ENCODE measurements at regions not wholly inside any gene's neighbourhood (a gene's known extent, or its start where the extent isn't known, plus 50 kb on each side); places are given as distances from the start of the nearest gene placed in this dataset.

- TF ChIP-seq CTCF (conservative IDR thresholded peaks at IDR 0.05; ENCODE audit: low read depth, low read length) = no peak
- no peak for TF ChIP-seq EZH2 (IDR thresholded peaks at IDR 0.05; ENCODE audit: low read length, unreplicated experiment)
Measured at GRCh38 chr17:72333570-72333969, 212.8 kb downstream of the SOX9 start.

Data from PC-3 (cell line).